LNCAP (cell line): ENCODE measurements at regions not wholly inside any gene's neighbourhood (a gene's known extent, or its start where the extent isn't known, plus 50 kb on each side); places are given as distances from the start of the nearest gene placed in this dataset.

Experiments used
- CTCF ChIP-seq: fragments of 450-650 bp; IDR thresholded peaks from 2 replicates; pipeline ENCODE4 v1.5.1; 2017; ENCODE audit warnings: mild to moderate bottlenecking

GRCh38 chr13:27371932-27372331 lies 52.5 kb upstream of the GTF3A start:
- TF ChIP-seq CTCF: no peak

GRCh38 chr13:27372896-27373295 lies 51.5 kb upstream of the GTF3A start:
- no peak; the same call in 1 of the 2 replicates for TF ChIP-seq CTCF

GRCh38 chr13:27374126-27374613 lies 50.2 kb upstream of the GTF3A start:
- TF ChIP-seq CTCF: no peak
